Vagina (tissue), 2 donors: ENCODE measurements at regions not wholly inside any gene's neighbourhood (a gene's known extent, or its start where the extent isn't known, plus 50 kb on each side); places are given as distances from the start of the nearest gene placed in this dataset.

Experiments
- DNase-seq, 2 donors: peaks; one replicate each; pipeline ENCODE4 v3.0.0-alpha.2; 2017; ENCODE audit errors: extremely low spot score in 2 of 2
- H3K27ac ChIP-seq: fragments of 200-600 bp; sonication (generic); one replicate; pipeline ENCODE4 v1.5.1; 2019
- H3K27me3 ChIP-seq: fragments of 200-600 bp; sonication (generic); one replicate; pipeline ENCODE4 v1.5.1; 2019
- H3K36me3 ChIP-seq, 2 donors: fragments of 200-600 bp; sonication (generic); one replicate each; pipeline ENCODE4 v1.5.1; 2017 to 2019
- H3K4me1 ChIP-seq: fragments of 200-600 bp; sonication (generic); one replicate; pipeline ENCODE4 v1.5.1; 2019
- H3K4me3 ChIP-seq, 2 donors: fragments of 200-600 bp; sonication (generic); 1 replicate in 1 of 2; 2 replicates in 1 of 2; pipeline ENCODE4 v1.5.1; 2016 to 2019
- H3K9me3 ChIP-seq: fragments of 200-600 bp; sonication (generic); one replicate; pipeline ENCODE4 v1.5.1; 2019
- CTCF ChIP-seq, 3 experiments: fragments of 450-650 bp in 2 of 3; fragments of 200-600 bp in 1 of 3; sonication (generic) in 1 of 3; IDR thresholded peaks; one replicate each; pipeline ENCODE4 v1.5.1; 2017 to 2019; ENCODE audit warnings: antibody characterized with exemption in 3 of 3, mild to moderate bottlenecking in 2 of 3, moderate library complexity in 2 of 3
- POLR2A ChIP-seq, 2 donors: fragments of 450-650 bp; IDR thresholded peaks; one replicate each; pipeline ENCODE4 v1.6.1; 2017; ENCODE audit warnings: antibody characterized with exemption in 2 of 2, mild to moderate bottlenecking in 2 of 2, moderate library complexity in 2 of 2
- POLR2AphosphoS5 ChIP-seq, 2 donors: sonication (generic); formaldehyde crosslinking; IDR thresholded peaks; one replicate each; pipeline ENCODE4 v1.9.0; 2017; ENCODE audit warnings: antibody characterized with exemption in 2 of 2, mild to moderate bottlenecking in 2 of 2, low read depth in 1 of 2; ENCODE audit not compliant: insufficient read depth in 1 of 2
- intact Hi-C: fragments of 100-400 bp; cut with DNase I; formaldehyde crosslinking; loops from one replicate; pipeline ENCODE4 v1.15.1; 2023

- intact Hi-C loops, result no loop called here
- no peaks in the 10 kb centered on the region for H3K9me3 ChIP-seq
- H3K4me3 ChIP-seq, result no peak overlapping the region
- TF ChIP-seq POLR2A (IDR thresholded peaks at IDR 0.05) (no peak), CTCF (IDR thresholded peaks at IDR 0.05) (no peak)
- no peaks in the 10 kb centered on the region for H3K27me3 ChIP-seq
- H3K36me3 ChIP-seq, result no peaks in the 10 kb centered on the region
- peak overlapping the region; percentile 80 for H3K27ac ChIP-seq
- no peak for DNase-seq
- peaks cover 50% of the 10 kb centered on the region for H3K4me1 ChIP-seq
Observed at GRCh38 chr10:110397856-110398255, 93.1 kb upstream of the SMNDC1 start.

GRCh38 chr10:110398419-110399105, 93.8 kb upstream of the SMNDC1 start:
- Histone ChIP-seq H3K4me3 (no peak overlapping the region), H3K27ac (peak overlapping the region; percentile 80), H3K36me3 (no peaks in the 10 kb centered on the region), H3K9me3 (no peaks in the 10 kb centered on the region), H3K4me1 (peaks cover 43% of the 10 kb centered on the region), H3K27me3 (no peaks in the 10 kb centered on the region)
- intact Hi-C loops, result no loop called here
- peak in 1 of 2 donors; percentile 94 for DNase-seq
- TF ChIP-seq CTCF (IDR thresholded peaks at IDR 0.05) (no peak), POLR2AphosphoS5 (IDR thresholded peaks at IDR 0.05; ENCODE audit: insufficient read depth in 1 of 2, low read depth in 1 of 2) (peak; percentile 10 to 53), POLR2A (IDR thresholded peaks at IDR 0.05) (no peak)

- H3K27ac ChIP-seq, result peak overlapping the region; percentile 80
- intact Hi-C loops, result no loop called here
- no peaks in the 10 kb centered on the region for H3K9me3 ChIP-seq
- TF ChIP-seq POLR2A (IDR thresholded peaks at IDR 0.05) (no peak), POLR2AphosphoS5 (IDR thresholded peaks at IDR 0.05; ENCODE audit: insufficient read depth in 1 of 2, low read depth in 1 of 2) (no peak), CTCF (IDR thresholded peaks at IDR 0.05) (no peak)
- no peaks in the 10 kb centered on the region for H3K36me3 ChIP-seq
- no peaks in the 10 kb centered on the region for H3K27me3 ChIP-seq
- no peak overlapping the region for H3K4me3 ChIP-seq
- peaks cover 42% of the 10 kb centered on the region for H3K4me1 ChIP-seq
- no peak for DNase-seq
Observed at GRCh38 chr10:110399106-110399964, 94.6 kb upstream of the SMNDC1 start.

DNA sequence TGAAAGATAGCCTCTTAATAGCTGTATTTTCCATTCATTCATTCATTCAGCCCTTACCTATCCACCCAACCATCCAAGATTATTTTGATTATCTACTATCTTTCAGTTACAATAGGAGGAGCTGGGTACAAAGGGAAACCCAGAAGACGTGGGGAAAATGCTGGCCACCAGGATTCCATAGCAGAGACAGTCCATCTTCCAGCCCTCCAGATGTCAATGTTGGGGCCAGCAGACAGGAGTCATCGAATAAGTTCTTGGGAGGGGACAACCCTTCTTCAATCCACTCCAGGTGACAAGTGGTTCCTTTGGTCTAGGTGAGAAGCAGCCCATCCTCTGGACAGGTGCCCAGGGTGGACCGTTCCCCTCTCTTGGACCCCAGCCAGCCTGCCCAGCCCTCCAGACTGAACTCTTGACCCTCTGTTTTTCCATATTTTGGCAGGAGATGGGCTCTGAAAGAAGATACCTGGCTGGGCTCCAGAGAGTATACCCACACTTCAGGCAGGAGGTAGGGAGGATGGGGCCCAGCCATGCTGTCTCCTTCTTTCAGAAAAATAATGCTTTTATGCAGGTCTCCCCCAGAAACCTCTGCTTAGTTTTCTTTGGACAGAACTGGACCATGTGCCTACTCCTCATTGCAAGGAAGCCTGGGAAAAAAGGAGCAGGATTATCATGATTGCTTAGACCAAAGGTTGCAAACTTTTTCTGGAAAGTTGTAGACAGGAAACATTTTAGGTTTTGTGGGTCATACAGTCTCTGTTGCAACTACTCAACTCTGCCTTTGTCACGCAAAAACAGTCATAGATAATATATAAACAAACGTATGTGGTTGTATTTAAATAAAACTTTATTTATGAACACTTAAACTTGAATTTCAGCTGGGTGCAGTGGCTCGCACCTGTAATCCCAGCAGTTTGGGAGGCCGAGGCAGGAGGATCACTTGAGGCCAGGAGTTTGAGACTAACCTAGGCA, 95.5 kb upstream of the SMNDC1 start:
- no peak for DNase-seq
- no peak for TF ChIP-seq POLR2AphosphoS5 (IDR thresholded peaks at IDR 0.05; ENCODE audit: insufficient read depth in 1 of 2, low read depth in 1 of 2)
- no peak for TF ChIP-seq CTCF (IDR thresholded peaks at IDR 0.05)
- no peak for TF ChIP-seq POLR2A (IDR thresholded peaks at IDR 0.05)
- Histone ChIP-seq H3K27me3 (no peaks in the 10 kb centered on the region), H3K4me3 (no peak overlapping the region), H3K4me1 (peaks cover 41% of the 10 kb centered on the region), H3K36me3 (no peaks in the 10 kb centered on the region), H3K27ac (no peak overlapping the region), H3K9me3 (no peaks in the 10 kb centered on the region)
- intact Hi-C loops, result no loop called here
